ENCODE measurements at regions not wholly inside any gene's neighbourhood (a gene's known extent, or its start where the extent isn't known, plus 50 kb on each side); places are given as distances from the start of the nearest gene placed in this dataset.

- peaks cover 28% of the 10 kb centered on the region for H3K4me1 ChIP-seq
- DNase-seq = peak; percentile 64 to 81
- peaks cover 3% of the 10 kb centered on the region; the same call in 1 of the 2 replicates for H3K9me3 ChIP-seq (replicated peaks)
- no peaks in the 10 kb centered on the region for H3K27me3 ChIP-seq
- no peaks in the 10 kb centered on the region for H3K36me3 ChIP-seq
- H3K27ac ChIP-seq = no peak overlapping the region
- no peak overlapping the region for H3K4me3 ChIP-seq
Measured at GRCh38 chr6:130575971-130576370, 210.2 kb downstream of the TMEM200A start.

GRCh38 chr6:130577178-130577919 is 211.5 kb downstream of the TMEM200A start:
- no peaks in the 10 kb centered on the region for H3K36me3 ChIP-seq
- H3K27ac ChIP-seq = no peak overlapping the region
- no peak overlapping the region for H3K4me3 ChIP-seq
- no peaks in the 10 kb centered on the region for H3K27me3 ChIP-seq
- peaks cover 3% of the 10 kb centered on the region; the same call in 1 of the 2 replicates for H3K9me3 ChIP-seq (replicated peaks)
- peaks cover 28% of the 10 kb centered on the region for H3K4me1 ChIP-seq
- DNase-seq = no peak

- Histone ChIP-seq H3K9me3 (replicated peaks) (peaks cover 3% of the 10 kb centered on the region; the same call in 1 of the 2 replicates), H3K4me1 (peaks cover 24% of the 10 kb centered on the region), H3K36me3 (no peaks in the 10 kb centered on the region), H3K27me3 (no peaks in the 10 kb centered on the region), H3K4me3 (no peak overlapping the region), H3K27ac (no peak overlapping the region)
- DNase-seq = no peak
Measured at GRCh38 chr6:130578713-130579112, 212.9 kb downstream of the TMEM200A start.

- Histone ChIP-seq H3K4me3 (no peak overlapping the region), H3K4me1 (no peaks in the 10 kb centered on the region), H3K27me3 (no peaks in the 10 kb centered on the region), H3K9me3 (replicated peaks) (no peaks in the 10 kb centered on the region), H3K36me3 (no peaks in the 10 kb centered on the region), H3K27ac (no peak overlapping the region)
- no peak for DNase-seq
Measured at GRCh38 chr6:130583268-130583667, 217.5 kb downstream of the TMEM200A start.

- DNase-seq = no peak
- H3K9me3 ChIP-seq (replicated peaks) = no peaks in the 10 kb centered on the region
Measured at GRCh38 chr6:130585587-130585986, 219.8 kb downstream of the TMEM200A start.

GRCh38 chr6:130587778-130588520 is 222.1 kb downstream of the TMEM200A start:
- Histone ChIP-seq H3K9me3 (replicated peaks) (no peaks in the 10 kb centered on the region), H3K36me3 (no peaks in the 10 kb centered on the region), H3K27me3 (no peaks in the 10 kb centered on the region), H3K4me3 (no peak overlapping the region), H3K4me1 (no peaks in the 10 kb centered on the region), H3K27ac (no peak overlapping the region)
- no peak for DNase-seq

More at GRCh38 chr6:130585587-130585986, 219.8 kb downstream of the TMEM200A start:
- Histone ChIP-seq H3K4me1 (no peaks in the 10 kb centered on the region), H3K36me3 (no peaks in the 10 kb centered on the region), H3K27me3 (no peaks in the 10 kb centered on the region), H3K27ac (no peak overlapping the region), H3K4me3 (no peak overlapping the region)

GRCh38 chr6:130593200-130593599 is 227.4 kb downstream of the TMEM200A start:
- no peak overlapping the region for H3K4me3 ChIP-seq
- H3K9me3 ChIP-seq (replicated peaks) = no peaks in the 10 kb centered on the region
- no peaks in the 10 kb centered on the region for H3K4me1 ChIP-seq
- H3K27ac ChIP-seq = no peak overlapping the region
- no peaks in the 10 kb centered on the region for H3K27me3 ChIP-seq
- H3K36me3 ChIP-seq = no peaks in the 10 kb centered on the region
- no peak for DNase-seq

GRCh38 chr6:130593948-130594347 is 228.1 kb downstream of the TMEM200A start:
- Histone ChIP-seq H3K27ac (no peak overlapping the region), H3K27me3 (no peaks in the 10 kb centered on the region), H3K9me3 (replicated peaks) (no peaks in the 10 kb centered on the region), H3K36me3 (no peaks in the 10 kb centered on the region), H3K4me3 (no peak overlapping the region), H3K4me1 (no peaks in the 10 kb centered on the region)
- no peak for DNase-seq

GRCh38 chr6:130598021-130598989 is 228.9 kb upstream of the SMLR1 start:
- Histone ChIP-seq H3K27ac (no peak overlapping the region), H3K4me1 (peaks cover 5% of the 10 kb centered on the region; the same call in 1 of the 2 replicates), H3K4me3 (no peak overlapping the region), H3K27me3 (no peaks in the 10 kb centered on the region), H3K36me3 (no peaks in the 10 kb centered on the region), H3K9me3 (replicated peaks) (no peaks in the 10 kb centered on the region)
- no peak for DNase-seq

GRCh38 chr6:130600880-130601341 is 226.3 kb upstream of the SMLR1 start:
- no peak overlapping the region for H3K27ac ChIP-seq
- H3K9me3 ChIP-seq (replicated peaks) = no peaks in the 10 kb centered on the region

GRCh38 chr6:130602151-130602770 is 224.9 kb upstream of the SMLR1 start:
- H3K27me3 ChIP-seq = no peaks in the 10 kb centered on the region
- H3K4me3 ChIP-seq = no peak overlapping the region
- H3K9me3 ChIP-seq (replicated peaks) = no peaks in the 10 kb centered on the region
- no peak for DNase-seq
- no peaks in the 10 kb centered on the region for H3K36me3 ChIP-seq
- H3K4me1 ChIP-seq = peaks cover 5% of the 10 kb centered on the region; the same call in 1 of the 2 replicates
- no peak overlapping the region for H3K27ac ChIP-seq

More at GRCh38 chr6:130600880-130601341, 226.3 kb upstream of the SMLR1 start:
- Histone ChIP-seq H3K4me1 (peaks cover 5% of the 10 kb centered on the region; the same call in 1 of the 2 replicates), H3K36me3 (no peaks in the 10 kb centered on the region), H3K4me3 (no peak overlapping the region), H3K27me3 (no peaks in the 10 kb centered on the region)
- no peak for DNase-seq

- Histone ChIP-seq H3K4me3 (no peak overlapping the region), H3K4me1 (peaks cover 5% of the 10 kb centered on the region; the same call in 1 of the 2 replicates), H3K27me3 (no peaks in the 10 kb centered on the region), H3K36me3 (no peaks in the 10 kb centered on the region), H3K9me3 (replicated peaks) (no peaks in the 10 kb centered on the region), H3K27ac (no peak overlapping the region)
- DNase-seq = no peak
Measured at GRCh38 chr6:130603391-130603790, 223.8 kb upstream of the SMLR1 start.

- no peak overlapping the region for H3K27ac ChIP-seq
- DNase-seq = no peak
- H3K4me3 ChIP-seq = no peak overlapping the region
- H3K9me3 ChIP-seq (replicated peaks) = no peaks in the 10 kb centered on the region
- H3K4me1 ChIP-seq = peaks cover 5% of the 10 kb centered on the region; the same call in 1 of the 2 replicates
- no peaks in the 10 kb centered on the region for H3K27me3 ChIP-seq
- H3K36me3 ChIP-seq = no peaks in the 10 kb centered on the region
Measured at GRCh38 chr6:130604841-130605399, 222.3 kb upstream of the SMLR1 start.

GRCh38 chr6:130610303-130610702 is 216.9 kb upstream of the SMLR1 start:
- Histone ChIP-seq H3K27ac (no peak overlapping the region), H3K4me1 (no peaks in the 10 kb centered on the region), H3K4me3 (no peak overlapping the region), H3K36me3 (no peaks in the 10 kb centered on the region), H3K27me3 (no peaks in the 10 kb centered on the region), H3K9me3 (replicated peaks) (no peaks in the 10 kb centered on the region)
- no peak for DNase-seq
